ENCODE measurements at regions not wholly inside any gene's neighbourhood (a gene's known extent, or its start where the extent isn't known, plus 50 kb on each side); places are given as distances from the start of the nearest gene placed in this dataset.

- Histone ChIP-seq H3K79me2 (ENCODE audit: control insufficient read depth, low read length) (no peaks in the 10 kb centered on the region), H3K9me3 (ENCODE audit: control insufficient read depth, insufficient read depth, low read length) (no peaks in the 10 kb centered on the region), H4K20me1 (ENCODE audit: control insufficient read depth, insufficient read depth, low read depth, low read length) (no peaks in the 10 kb centered on the region), H3K27me3 (ENCODE audit: control insufficient read depth, low read length) (peaks cover 7% of the 10 kb centered on the region; the same call in 1 of the 2 replicates), H3K9me2 (replicated peaks; ENCODE audit: control insufficient read depth, low read length) (no peaks in the 10 kb centered on the region), H3K36me3 (ENCODE audit: control insufficient read depth, low read length) (no peaks in the 10 kb centered on the region), H3K4me3 (ENCODE audit: low read length) (no peak overlapping the region), H3K4me2 (ENCODE audit: low read length) (no peak overlapping the region), H3K27ac (ENCODE audit: low read depth, low read length) (no peak overlapping the region), H3K4me1 (ENCODE audit: control insufficient read depth, low read length) (no peaks in the 10 kb centered on the region), H3F3A (ENCODE audit: control insufficient read depth, insufficient read depth) (no peaks in the 10 kb centered on the region)
- TF ChIP-seq EZH2phosphoT487 (IDR thresholded peaks at IDR 0.05; ENCODE audit: borderline replicate concordance, low read length) (no peak), CTCF (IDR thresholded peaks at IDR 0.05; ENCODE audit: low read depth, low read length, poor library complexity, severe bottlenecking) (no peak)
Measured at GRCh38 chr9:126230692-126231091, 95.9 kb upstream of the MVB12B start.

- H3K27ac ChIP-seq (ENCODE audit: low read depth, low read length), result no peak overlapping the region
- TF ChIP-seq EZH2phosphoT487 (IDR thresholded peaks at IDR 0.05; ENCODE audit: borderline replicate concordance, low read length) (no peak), CTCF (IDR thresholded peaks at IDR 0.05; ENCODE audit: low read depth, low read length, poor library complexity, severe bottlenecking) (no peak)
- no peaks in the 10 kb centered on the region for H3K9me3 ChIP-seq (ENCODE audit: control insufficient read depth, insufficient read depth, low read length)
- no peak overlapping the region for H3K4me2 ChIP-seq (ENCODE audit: low read length)
- no peaks in the 10 kb centered on the region for H3K79me2 ChIP-seq (ENCODE audit: control insufficient read depth, low read length)
- H3F3A ChIP-seq (ENCODE audit: control insufficient read depth, insufficient read depth), result no peaks in the 10 kb centered on the region
- H3K4me1 ChIP-seq (ENCODE audit: control insufficient read depth, low read length), result no peaks in the 10 kb centered on the region
- H3K4me3 ChIP-seq (ENCODE audit: low read length), result no peak overlapping the region
- H3K9me2 ChIP-seq (replicated peaks; ENCODE audit: control insufficient read depth, low read length), result no peaks in the 10 kb centered on the region
- H3K36me3 ChIP-seq (ENCODE audit: control insufficient read depth, low read length), result no peaks in the 10 kb centered on the region
- no peaks in the 10 kb centered on the region for H4K20me1 ChIP-seq (ENCODE audit: control insufficient read depth, insufficient read depth, low read depth, low read length)
- H3K27me3 ChIP-seq (ENCODE audit: control insufficient read depth, low read length), result peaks cover 7% of the 10 kb centered on the region; the same call in 1 of the 2 replicates
Measured at GRCh38 chr9:126232461-126232860, 94.2 kb upstream of the MVB12B start.

- H3K4me1 ChIP-seq (ENCODE audit: control insufficient read depth, low read length), result no peaks in the 10 kb centered on the region
- TF ChIP-seq CTCF (IDR thresholded peaks at IDR 0.05; ENCODE audit: low read depth, low read length, poor library complexity, severe bottlenecking) (no peak), EZH2phosphoT487 (IDR thresholded peaks at IDR 0.05; ENCODE audit: borderline replicate concordance, low read length) (no peak)
- H3K4me2 ChIP-seq (ENCODE audit: low read length), result no peak overlapping the region
- H3K79me2 ChIP-seq (ENCODE audit: control insufficient read depth, low read length), result no peaks in the 10 kb centered on the region
- no peaks in the 10 kb centered on the region for H4K20me1 ChIP-seq (ENCODE audit: control insufficient read depth, insufficient read depth, low read depth, low read length)
- no peaks in the 10 kb centered on the region for H3F3A ChIP-seq (ENCODE audit: control insufficient read depth, insufficient read depth)
- no peaks in the 10 kb centered on the region for H3K36me3 ChIP-seq (ENCODE audit: control insufficient read depth, low read length)
- no peak overlapping the region for H3K4me3 ChIP-seq (ENCODE audit: low read length)
- no peak overlapping the region for H3K27ac ChIP-seq (ENCODE audit: low read depth, low read length)
- H3K9me3 ChIP-seq (ENCODE audit: control insufficient read depth, insufficient read depth, low read length), result no peaks in the 10 kb centered on the region
- no peaks in the 10 kb centered on the region for H3K9me2 ChIP-seq (replicated peaks; ENCODE audit: control insufficient read depth, low read length)
- H3K27me3 ChIP-seq (ENCODE audit: control insufficient read depth, low read length), result peaks cover 7% of the 10 kb centered on the region; the same call in 1 of the 2 replicates
Measured at GRCh38 chr9:126233175-126233574, 93.5 kb upstream of the MVB12B start.

Measured in DOHH2 (cell line).